ENCODE measurements at regions not wholly inside any gene's neighbourhood (a gene's known extent, or its start where the extent isn't known, plus 50 kb on each side); places are given as distances from the start of the nearest gene placed in this dataset.

- Histone ChIP-seq H3K4me1 (peaks cover 14% of the 10 kb centered on the region), H3K4me3 (no peak overlapping the region), H3K27ac (no peak overlapping the region), H3K27me3 (no peaks in the 10 kb centered on the region), H3K36me3 (replicated peaks in 1 of 2; ENCODE audit: insufficient read depth in 1 of 2, low read depth in 2 of 2) (no peaks in the 10 kb centered on the region), H3K9me3 (no peaks in the 10 kb centered on the region)
- no peak for TF ChIP-seq POLR2A (IDR thresholded peaks at IDR 0.05)
- TF ChIP-seq, protein P1, sequence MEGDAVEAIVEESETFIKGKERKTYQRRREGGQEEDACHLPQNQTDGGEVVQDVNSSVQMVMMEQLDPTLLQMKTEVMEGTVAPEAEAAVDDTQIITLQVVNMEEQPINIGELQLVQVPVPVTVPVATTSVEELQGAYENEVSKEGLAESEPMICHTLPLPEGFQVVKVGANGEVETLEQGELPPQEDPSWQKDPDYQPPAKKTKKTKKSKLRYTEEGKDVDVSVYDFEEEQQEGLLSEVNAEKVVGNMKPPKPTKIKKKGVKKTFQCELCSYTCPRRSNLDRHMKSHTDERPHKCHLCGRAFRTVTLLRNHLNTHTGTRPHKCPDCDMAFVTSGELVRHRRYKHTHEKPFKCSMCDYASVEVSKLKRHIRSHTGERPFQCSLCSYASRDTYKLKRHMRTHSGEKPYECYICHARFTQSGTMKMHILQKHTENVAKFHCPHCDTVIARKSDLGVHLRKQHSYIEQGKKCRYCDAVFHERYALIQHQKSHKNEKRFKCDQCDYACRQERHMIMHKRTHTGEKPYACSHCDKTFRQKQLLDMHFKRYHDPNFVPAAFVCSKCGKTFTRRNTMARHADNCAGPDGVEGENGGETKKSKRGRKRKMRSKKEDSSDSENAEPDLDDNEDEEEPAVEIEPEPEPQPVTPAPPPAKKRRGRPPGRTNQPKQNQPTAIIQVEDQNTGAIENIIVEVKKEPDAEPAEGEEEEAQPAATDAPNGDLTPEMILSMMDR (IDR thresholded peaks at IDR 0.05), result no peak
- DNase-seq, result no peak
- intact Hi-C loops (cut with DNase I), result no loop called here
- WGBS, 2 donors, result 82 to 94% methylated on average over 7 of the region's 7 CpGs
- ATAC-seq, result no peak
These were observed 239.5 kb upstream of the HES1 start for GRCh38 chr3:193896419-193896818.

DNA sequence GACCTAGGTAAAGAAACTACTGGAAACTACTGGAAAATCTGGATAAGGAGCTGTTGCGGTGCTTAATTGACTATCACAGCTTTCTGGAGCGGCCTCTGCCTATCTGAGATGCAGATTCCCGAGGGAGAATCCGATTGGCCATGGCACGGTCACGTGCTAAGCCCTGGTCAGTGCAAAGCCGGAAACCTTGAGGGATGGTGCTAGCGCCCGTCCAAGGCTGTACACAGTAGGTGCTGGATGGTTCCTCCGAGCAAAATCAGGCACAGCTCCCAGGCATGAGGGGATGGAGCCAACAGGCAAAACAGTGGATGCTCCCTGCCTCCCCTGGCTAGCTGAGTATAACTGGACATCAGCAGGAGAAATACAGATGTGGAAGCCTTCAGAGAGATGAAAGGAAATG, 238.7 kb upstream of the HES1 start:
- Histone ChIP-seq H3K4me3 (no peak overlapping the region), H3K27ac (no peak overlapping the region)

GRCh38 chr3:193897731-193898180, 238.2 kb upstream of the HES1 start:
- DNase-seq, result no peak

More for the DNA sequence above, 238.7 kb upstream of the HES1 start:
- Histone ChIP-seq H3K4me1 (peaks cover 14% of the 10 kb centered on the region), H3K36me3 (replicated peaks in 1 of 2; ENCODE audit: insufficient read depth in 1 of 2, low read depth in 2 of 2) (no peaks in the 10 kb centered on the region), H3K9me3 (no peaks in the 10 kb centered on the region), H3K27me3 (no peaks in the 10 kb centered on the region)
- DNase-seq (no peak), ATAC-seq (no peak)
- intact Hi-C loops (cut with DNase I), result no loop called here
- 79 to 87% methylated on average over 8 to 10 of the region's 10 CpGs for WGBS, 2 donors
- no peak for TF ChIP-seq POLR2A (IDR thresholded peaks at IDR 0.05)
- TF ChIP-seq, protein P1 (IDR thresholded peaks at IDR 0.05), result no peak

GRCh38 chr3:193899001-193899400, 236.9 kb upstream of the HES1 start:
- no peak for DNase-seq

More at GRCh38 chr3:193897731-193898180, 238.2 kb upstream of the HES1 start:
- Histone ChIP-seq H3K9me3 (no peaks in the 10 kb centered on the region), H3K36me3 (replicated peaks in 1 of 2; ENCODE audit: insufficient read depth in 1 of 2, low read depth in 2 of 2) (no peaks in the 10 kb centered on the region), H3K4me3 (no peak overlapping the region), H3K4me1 (peaks cover 14% of the 10 kb centered on the region), H3K27me3 (no peaks in the 10 kb centered on the region), H3K27ac (no peak overlapping the region)
- ATAC-seq, result no peak
- intact Hi-C loops (cut with DNase I), result no loop called here
- TF ChIP-seq POLR2A (IDR thresholded peaks at IDR 0.05), result no peak
- TF ChIP-seq, protein P1 (IDR thresholded peaks at IDR 0.05), result no peak
- WGBS, 2 donors, result 77 to 90% methylated on average over 10 of the region's 10 CpGs

GRCh38 chr3:193901007-193901406, 234.9 kb upstream of the HES1 start:
- ATAC-seq (no peak), DNase-seq (no peak)
- Histone ChIP-seq H3K9me3 (no peaks in the 10 kb centered on the region), H3K27ac (no peak overlapping the region), H3K4me3 (no peak overlapping the region), H3K27me3 (no peaks in the 10 kb centered on the region), H3K4me1 (no peaks in the 10 kb centered on the region), H3K36me3 (replicated peaks in 1 of 2; ENCODE audit: insufficient read depth in 1 of 2, low read depth in 2 of 2) (no peaks in the 10 kb centered on the region)
- 89 to 94% methylated on average over 1 of the region's 1 CpG for WGBS, 2 donors
- no peak for TF ChIP-seq POLR2A (IDR thresholded peaks at IDR 0.05)
- TF ChIP-seq, protein P1 (IDR thresholded peaks at IDR 0.05), result no peak
- intact Hi-C loops (cut with DNase I), result no loop called here

More at GRCh38 chr3:193899001-193899400, 236.9 kb upstream of the HES1 start:
- Histone ChIP-seq H3K4me3 (no peak overlapping the region), H3K27me3 (no peaks in the 10 kb centered on the region), H3K27ac (no peak overlapping the region), H3K36me3 (replicated peaks in 1 of 2; ENCODE audit: insufficient read depth in 1 of 2, low read depth in 2 of 2) (no peaks in the 10 kb centered on the region), H3K9me3 (no peaks in the 10 kb centered on the region), H3K4me1 (peaks cover 8% of the 10 kb centered on the region)
- ATAC-seq, result no peak
- 82 to 87% methylated on average over 1 of the region's 1 CpG for WGBS, 2 donors
- intact Hi-C loops (cut with DNase I), result no loop called here
- TF ChIP-seq POLR2A (IDR thresholded peaks at IDR 0.05), result no peak
- TF ChIP-seq, protein P1 (IDR thresholded peaks at IDR 0.05), result no peak
